NCI-H69 (cell line): ENCODE measurements at regions not wholly inside any gene's neighbourhood (a gene's known extent, or its start where the extent isn't known, plus 50 kb on each side); places are given as distances from the start of the nearest gene placed in this dataset.

Source experiments
- DNase-seq: peaks from one replicate; lab custom pipeline; 2025; lab: John Stamatoyannopoulos, UW

DNA sequence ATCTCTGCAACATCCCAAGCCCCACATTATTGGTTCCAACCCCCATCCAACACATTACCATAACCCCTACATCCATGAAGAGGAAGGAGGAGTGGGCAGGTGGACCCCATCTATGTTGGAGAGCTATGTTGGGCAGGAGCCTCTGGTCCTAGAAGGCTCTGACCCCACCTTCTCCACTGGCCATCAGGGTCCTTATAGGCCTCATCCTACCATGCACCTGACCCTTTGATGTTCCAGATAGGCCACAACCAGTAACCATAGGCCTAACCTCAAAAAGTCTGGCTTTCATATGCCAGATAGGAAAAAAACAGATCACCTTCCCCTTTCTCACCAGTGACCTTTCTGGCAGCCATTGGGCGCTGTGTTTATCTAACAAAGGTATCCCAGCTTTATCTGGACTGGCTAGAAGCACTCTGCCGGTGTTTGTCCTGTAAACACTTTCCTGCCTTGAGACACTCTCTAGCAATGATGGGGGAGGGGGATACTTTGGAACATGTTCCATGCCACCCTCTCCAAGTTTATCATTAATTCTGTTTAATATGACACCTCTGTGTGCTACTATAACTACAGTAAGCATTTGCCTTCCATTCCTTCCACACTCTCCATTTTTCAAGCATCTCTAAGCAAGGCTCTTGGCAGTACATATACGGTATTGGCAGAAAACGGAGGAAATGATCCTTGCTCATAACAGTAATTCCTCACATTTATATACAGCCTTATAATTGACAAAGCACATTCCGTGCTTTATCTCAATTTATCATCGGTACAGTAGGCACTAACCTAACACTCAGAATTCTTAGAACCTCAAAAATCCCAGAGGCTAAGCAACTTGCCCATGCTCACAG is 377.1 kb downstream of the VPS13C start:
- DNase-seq, result no peak

GRCh38 chr15:61681676-61682075 is 378.6 kb downstream of the VPS13C start:
- no peak for DNase-seq

DNA sequence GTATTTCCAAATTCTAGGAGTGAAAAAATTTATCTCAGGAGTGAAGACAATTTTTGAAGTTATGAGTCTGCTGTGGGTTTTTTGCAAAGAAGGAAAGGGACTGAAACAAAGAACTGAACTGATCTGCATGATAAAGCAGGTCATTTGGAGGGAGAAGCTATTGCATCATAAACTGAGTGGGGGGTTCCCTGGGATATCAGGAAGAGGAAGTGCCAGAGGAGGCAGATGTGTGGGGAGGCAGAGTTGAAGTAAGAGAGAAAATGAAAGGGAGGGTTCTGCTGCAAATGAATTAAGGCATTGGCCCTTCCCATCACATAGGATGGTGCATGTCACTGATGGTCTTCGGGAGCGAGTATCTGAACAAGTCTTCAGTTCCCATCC is 379.2 kb downstream of the VPS13C start:
- no peak for DNase-seq

- DNase-seq, result no peak
Observed at GRCh38 chr15:61680260-61681037, 379.8 kb downstream of the VPS13C start.

GRCh38 chr15:61671736-61672135 is 388.5 kb downstream of the VPS13C start:
- DNase-seq, result no peak

DNA sequence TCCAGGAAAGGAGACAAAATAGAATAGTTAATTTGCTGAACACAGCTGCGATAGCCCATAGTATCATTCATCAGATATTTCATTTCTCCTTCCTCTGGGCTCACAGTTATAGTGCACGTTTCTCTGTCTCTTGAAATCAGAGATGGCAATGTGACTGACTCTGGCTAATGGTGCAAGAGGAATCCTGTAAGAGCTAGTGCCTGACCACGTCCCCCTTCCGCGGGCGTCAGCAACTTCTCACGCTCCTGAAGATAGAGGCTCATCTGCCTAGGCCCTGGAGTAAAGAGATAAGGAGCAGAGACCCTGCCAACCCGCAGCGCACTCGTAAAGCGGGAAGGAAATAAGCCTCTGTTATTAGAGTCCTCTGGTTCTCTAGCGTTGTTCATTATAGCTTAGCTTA is 391.8 kb downstream of the VPS13C start:
- no peak for DNase-seq

DNA sequence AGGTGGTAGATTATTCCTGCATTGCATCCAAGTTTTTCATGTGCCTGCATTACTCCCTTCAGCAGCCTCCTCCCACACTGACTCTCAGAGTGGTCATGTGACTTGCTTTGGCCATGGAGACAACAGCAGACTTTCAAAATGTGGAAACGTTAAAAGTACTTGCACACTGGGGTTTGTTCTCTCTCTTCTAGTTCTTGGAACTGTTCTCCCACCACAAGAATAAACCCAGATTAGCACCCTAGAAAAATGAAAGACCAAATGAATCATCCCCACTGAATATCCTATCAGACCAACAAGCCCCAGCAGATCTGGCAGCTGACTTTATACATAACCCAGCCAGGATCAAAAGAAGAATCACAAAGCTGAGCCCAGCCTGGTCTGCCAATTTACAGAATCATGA is 398.5 kb downstream of the VPS13C start:
- DNase-seq, result no peak

DNA sequence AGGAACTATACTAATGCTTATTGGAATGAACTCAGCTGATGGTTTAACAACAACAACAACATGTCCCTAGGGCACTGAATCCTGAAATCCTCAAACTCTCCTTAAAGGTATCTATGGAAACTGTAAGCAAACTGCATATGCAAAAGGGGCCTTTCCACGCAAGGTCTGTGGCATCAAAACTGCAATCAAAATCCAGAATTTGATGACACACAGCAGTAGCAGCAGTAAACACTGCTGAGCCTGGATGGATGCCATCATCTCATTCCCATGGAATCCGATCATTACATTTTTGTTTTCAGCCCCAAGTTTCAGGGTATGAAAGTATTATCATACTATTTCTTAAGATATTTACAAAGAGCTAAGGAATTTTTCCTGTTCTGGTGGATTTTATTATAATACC is 399.7 kb downstream of the VPS13C start:
- no peak for DNase-seq

DNA sequence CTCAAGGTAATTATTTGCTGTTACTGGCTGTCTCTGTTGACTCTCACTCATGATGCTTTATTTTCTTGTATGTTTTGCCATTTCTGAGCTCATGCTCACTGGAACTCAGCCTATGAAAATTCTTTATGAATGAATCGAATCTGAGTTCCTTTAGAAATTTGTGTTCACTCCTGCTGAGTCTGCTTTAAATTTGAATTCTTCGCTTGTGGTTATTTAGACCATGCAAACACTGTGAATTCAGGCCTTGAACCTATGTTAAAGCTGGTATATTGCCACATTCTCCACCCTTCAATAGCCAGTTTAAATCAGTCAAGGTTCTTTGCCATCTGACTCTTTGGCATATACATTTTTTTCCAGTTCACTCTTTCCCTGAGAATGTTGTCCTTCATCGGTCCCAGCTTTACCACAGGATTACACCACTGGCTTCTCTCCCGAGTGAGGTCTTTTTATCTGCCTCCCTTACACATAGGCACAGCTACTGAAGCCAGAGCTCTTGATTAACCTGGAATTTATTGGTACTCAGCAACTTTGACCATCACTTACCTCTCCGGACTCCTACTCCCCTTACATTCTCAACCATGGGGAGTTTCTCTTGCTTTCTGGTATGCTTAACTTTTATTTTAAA is 400.6 kb downstream of the VPS13C start:
- DNase-seq, result no peak

GRCh38 chr15:61657461-61657860 is 402.8 kb downstream of the VPS13C start:
- DNase-seq, result no peak

DNA sequence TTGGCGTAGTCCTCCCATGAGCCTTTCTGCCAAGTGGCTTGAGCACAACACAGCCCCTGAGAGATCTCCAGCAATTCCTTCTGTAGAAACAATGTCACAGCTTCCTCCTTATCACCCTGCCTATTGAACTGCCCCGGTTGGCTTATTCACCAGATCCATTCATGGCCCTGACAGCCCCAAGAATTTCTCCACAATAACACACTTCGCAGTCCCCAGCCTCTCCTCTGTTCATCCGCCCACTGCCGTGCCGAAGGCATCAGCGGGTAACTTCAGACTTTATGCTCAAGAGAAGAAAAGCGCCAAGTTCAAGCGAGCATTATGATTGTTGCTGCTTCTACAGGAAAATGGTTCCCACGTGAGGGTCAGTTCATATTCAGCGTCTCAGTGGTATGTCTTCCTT is 403.9 kb downstream of the VPS13C start:
- DNase-seq, result no peak

- no peak for DNase-seq
Observed at GRCh38 chr15:61655881-61656280, 404.4 kb downstream of the VPS13C start.

DNA sequence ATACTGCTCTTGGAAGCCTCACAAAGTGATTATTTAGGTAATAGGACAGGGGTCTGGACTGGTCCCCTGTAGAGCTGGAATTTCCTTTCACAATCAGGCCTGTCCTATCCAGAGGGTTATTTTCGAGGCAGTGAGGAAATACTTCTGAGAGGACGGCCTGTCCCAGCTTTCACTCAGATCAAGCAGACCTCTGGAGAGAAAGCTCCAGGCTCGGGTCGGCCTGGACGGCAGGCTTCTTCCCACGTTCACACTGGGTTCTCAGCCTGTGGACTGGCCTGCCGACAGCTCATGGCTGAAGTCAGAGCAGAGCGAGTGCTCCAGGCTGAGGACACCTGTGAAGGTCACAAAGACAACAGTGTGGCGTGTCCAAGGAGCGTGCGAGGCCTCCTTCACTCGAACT is 405.3 kb downstream of the VPS13C start:
- DNase-seq, result no peak

GRCh38 chr15:61654002-61654740 is 406.1 kb downstream of the VPS13C start:
- no peak for DNase-seq

DNA sequence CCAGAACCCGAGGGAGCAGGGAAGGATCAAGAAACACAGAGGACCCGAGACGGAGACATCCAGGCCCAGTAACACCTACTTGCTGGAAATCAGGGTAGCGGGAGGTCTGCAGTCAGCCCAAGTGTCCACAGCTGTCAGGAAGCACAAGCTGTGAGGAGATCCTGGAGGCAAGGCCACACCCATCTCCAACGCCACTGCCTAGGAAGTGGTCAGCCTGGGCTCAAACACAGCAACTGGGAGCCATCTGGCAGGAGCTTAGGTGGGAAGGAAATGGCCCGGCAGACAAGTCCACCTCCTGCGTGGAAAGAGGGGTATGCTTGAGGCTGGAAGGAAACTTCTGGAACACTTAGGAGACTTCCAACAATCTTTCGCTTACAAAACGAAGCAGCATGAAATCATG is 407.1 kb downstream of the VPS13C start:
- no peak for DNase-seq

DNA sequence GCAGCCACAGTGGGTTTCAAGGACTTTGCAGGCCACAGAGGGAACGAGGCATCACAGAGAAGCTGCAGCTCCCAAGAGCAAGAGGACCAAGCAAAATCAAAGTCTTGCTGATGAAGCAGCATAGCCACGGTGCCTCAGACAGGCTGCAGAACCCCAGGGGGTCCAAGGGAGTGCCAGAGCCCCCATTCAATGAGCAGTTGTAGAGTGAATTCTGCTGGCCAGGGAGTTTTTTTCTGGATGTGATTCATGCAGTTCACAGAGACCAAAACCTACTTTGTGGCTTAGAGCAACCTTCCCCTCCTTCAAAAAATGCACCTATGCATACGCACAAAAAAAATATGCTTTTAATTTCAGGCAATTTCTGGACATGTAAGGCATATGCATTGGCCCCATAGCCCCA is 409.0 kb downstream of the VPS13C start:
- DNase-seq, result no peak

DNA sequence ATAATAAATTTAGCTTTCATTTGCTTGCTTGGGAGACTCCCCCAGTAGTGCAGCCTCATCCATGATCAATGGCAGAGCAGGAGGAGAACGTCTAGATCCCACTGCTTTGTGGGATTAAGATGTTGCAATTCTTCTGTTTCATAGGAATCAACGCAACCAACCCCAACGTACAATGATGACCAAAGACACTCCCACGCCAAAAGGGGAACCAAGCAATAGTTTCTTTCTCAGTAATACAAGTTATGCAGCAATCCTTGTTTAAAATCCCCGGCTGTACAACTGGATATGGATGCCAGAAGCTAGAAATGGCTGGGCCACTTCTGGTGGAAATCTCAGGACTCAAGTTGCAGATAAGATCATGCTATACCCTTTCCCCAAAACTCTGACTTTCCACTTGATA is 411.2 kb downstream of the VPS13C start:
- no peak for DNase-seq

DNA sequence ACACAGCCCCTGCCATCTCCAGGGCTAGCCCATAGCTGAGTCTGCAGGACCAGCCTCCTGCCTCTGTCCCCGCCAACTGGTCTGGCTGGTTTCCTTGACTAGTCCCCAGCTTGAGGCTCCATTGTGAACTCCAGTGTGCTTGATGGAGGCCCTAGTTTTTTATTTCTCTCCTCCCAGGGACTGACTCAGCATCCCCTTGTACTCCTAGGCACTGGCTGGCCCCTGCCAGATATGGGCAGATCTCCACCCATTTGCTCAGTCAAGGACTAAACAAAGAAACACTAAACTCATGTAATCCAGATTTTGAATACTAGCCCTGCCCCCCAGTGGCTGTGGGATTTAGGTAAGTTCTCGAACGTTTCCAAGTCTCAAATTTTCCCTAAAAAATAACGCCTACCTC is 415.4 kb upstream of the RORA start:
- no peak for DNase-seq

DNA sequence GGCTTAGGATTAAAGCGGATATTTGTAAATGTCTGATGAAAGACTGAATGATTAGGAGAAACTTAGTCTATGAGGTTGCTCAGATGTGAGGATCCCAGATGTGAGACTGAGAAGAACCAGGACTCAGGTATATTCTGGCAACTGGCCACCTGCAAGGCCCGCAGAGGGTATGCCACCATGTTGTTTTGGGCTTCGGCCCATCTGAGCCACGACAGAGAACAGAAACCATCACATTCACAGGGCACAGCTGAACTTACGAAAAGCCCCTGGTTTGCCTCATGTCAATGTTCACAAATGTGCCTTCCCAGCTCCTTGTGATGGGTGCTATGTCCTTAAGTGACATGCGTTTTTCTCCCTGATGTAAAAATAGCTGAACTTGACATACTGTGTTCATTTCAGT is 412.5 kb upstream of the RORA start:
- no peak for DNase-seq

DNA sequence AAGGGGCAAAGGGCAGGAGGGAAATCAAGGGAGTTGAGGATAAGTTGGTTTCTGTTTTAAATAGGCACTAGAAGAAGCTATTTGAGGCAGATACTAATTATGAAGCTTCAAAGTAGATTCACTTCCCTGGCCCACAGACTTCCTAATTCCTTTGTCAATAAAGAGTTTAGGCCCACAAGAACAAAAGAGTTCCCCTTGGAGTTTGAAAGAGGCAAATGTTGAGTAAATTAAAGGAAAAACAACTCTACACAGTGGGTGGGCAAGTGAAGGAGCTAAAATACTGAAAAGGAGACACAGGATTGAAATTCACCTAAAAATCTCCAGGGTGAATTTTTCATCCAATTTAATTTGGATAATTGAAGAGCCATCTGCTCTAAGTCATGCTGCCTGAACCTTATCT is 411.7 kb upstream of the RORA start:
- peak; percentile 46 for DNase-seq

GRCh38 chr15:61639491-61639890 is 410.4 kb upstream of the RORA start:
- DNase-seq, result peak; percentile 76

- DNase-seq, result no peak
Observed at GRCh38 chr15:61634837-61635236, 405.7 kb upstream of the RORA start.
